Brain microvascular endothelial cell (primary cell): ENCODE measurements at regions not wholly inside any gene's neighbourhood (a gene's known extent, or its start where the extent isn't known, plus 50 kb on each side); places are given as distances from the start of the nearest gene placed in this dataset.

Experiments used
- DNase-seq: peaks from one replicate; pipeline ENCODE4 v3.0.0-alpha.2; 2020
- H3K27ac ChIP-seq: fragments of 250-450 bp; sonication (Bioruptor Pico); 2 replicates; pipeline ENCODE4 v1.5.1; 2020; ENCODE audit warnings: mild to moderate bottlenecking, moderate library complexity
- H3K27me3 ChIP-seq: fragments of 250-450 bp; sonication (Bioruptor Pico); replicated peaks from 2 replicates; pipeline ENCODE4 v1.5.1; 2020; ENCODE audit warnings: mild to moderate bottlenecking
- H3K36me3 ChIP-seq: fragments of 250-450 bp; sonication (Bioruptor Pico); replicated peaks from 2 replicates; pipeline ENCODE4 v1.5.1; 2020; ENCODE audit warnings: mild to moderate bottlenecking
- H3K4me3 ChIP-seq: 2 replicates; pipeline ENCODE4 v1.5.1; 2011; ENCODE audit warnings: low read depth, mild to moderate bottlenecking, control low read depth, low read length, moderate library complexity
- CTCF ChIP-seq: IDR thresholded peaks from 2 replicates; pipeline ENCODE4 v1.5.1; 2011; ENCODE audit warnings: low read depth, mild to moderate bottlenecking, moderate library complexity, low read length, control low read depth, inconsistent platforms; ENCODE audit errors: missing control alignments
- in situ Hi-C: cut with HindIII; loops from 2 replicates; pipeline ENCODE4 v1.10.0; 2017; ENCODE audit warnings: low sequenced_read_pairs, low pct_ligation_motif_present

- in situ Hi-C loops = no loop called here
- Histone ChIP-seq H3K27ac (no peak overlapping the region), H3K36me3 (no peaks in the 10 kb centered on the region), H3K27me3 (no peaks in the 10 kb centered on the region), H3K4me3 (no peak overlapping the region)
- no peak for TF ChIP-seq CTCF
- DNase-seq = no peak
These were observed 720.4 kb upstream of the GYPC start for GRCh38 chr2:125935559-125935958.

GRCh38 chr2:125942585-125943424 is 713.2 kb upstream of the GYPC start:
- DNase-seq = no peak
- Histone ChIP-seq H3K36me3 (no peaks in the 10 kb centered on the region), H3K27me3 (no peaks in the 10 kb centered on the region), H3K4me3 (no peak overlapping the region), H3K27ac (no peak overlapping the region)
- in situ Hi-C loops = no loop called here
- no peak for TF ChIP-seq CTCF

GRCh38 chr2:125959047-125959446 is 696.9 kb upstream of the GYPC start:
- no peak for TF ChIP-seq CTCF
- no peak for DNase-seq
- H3K4me3 ChIP-seq = no peak overlapping the region

GRCh38 chr2:125961739-125962138 is 694.2 kb upstream of the GYPC start:
- no peak for DNase-seq
- Histone ChIP-seq H3K36me3 (no peaks in the 10 kb centered on the region), H3K27ac (no peak overlapping the region), H3K4me3 (no peak overlapping the region), H3K27me3 (no peaks in the 10 kb centered on the region)
- in situ Hi-C loops = no loop called here
- no peak for TF ChIP-seq CTCF

More at GRCh38 chr2:125959047-125959446, 696.9 kb upstream of the GYPC start:
- H3K27me3 ChIP-seq = no peaks in the 10 kb centered on the region
- no peak overlapping the region for H3K27ac ChIP-seq
- no peaks in the 10 kb centered on the region for H3K36me3 ChIP-seq
- in situ Hi-C loops = no loop called here

- no peak overlapping the region for H3K4me3 ChIP-seq
- no peaks in the 10 kb centered on the region for H3K36me3 ChIP-seq
- H3K27ac ChIP-seq = no peak overlapping the region
- TF ChIP-seq CTCF = no peak
- in situ Hi-C loops = no loop called here
- no peaks in the 10 kb centered on the region for H3K27me3 ChIP-seq
- DNase-seq = no peak
These were observed 676.1 kb upstream of the GYPC start for GRCh38 chr2:125979886-125980285.

- in situ Hi-C loops = no loop called here
- no peak for DNase-seq
- H3K27ac ChIP-seq = no peak overlapping the region
- no peaks in the 10 kb centered on the region for H3K36me3 ChIP-seq
- no peaks in the 10 kb centered on the region for H3K27me3 ChIP-seq
- TF ChIP-seq CTCF = no peak
- H3K4me3 ChIP-seq = no peak overlapping the region
These were observed 672.6 kb upstream of the GYPC start for GRCh38 chr2:125983364-125983763.
